ENCODE measurements at regions not wholly inside any gene's neighbourhood (a gene's known extent, or its start where the extent isn't known, plus 50 kb on each side); places are given as distances from the start of the nearest gene placed in this dataset.

- no peak for TF ChIP-seq CTCF (IDR thresholded peaks at IDR 0.05)
- no peak for TF ChIP-seq POLR2A (IDR thresholded peaks at IDR 0.05)
Measured at GRCh38 chr3:177680472-177680821, 483.2 kb upstream of the TBL1XR1 start.

Data from testis (tissue), 2 donors.